OCI-M1 (cell line): ENCODE measurements at regions not wholly inside any gene's neighbourhood (a gene's known extent, or its start where the extent isn't known, plus 50 kb on each side); places are given as distances from the start of the nearest gene placed in this dataset.
A peak's percentile ranks its signal among the peaks of the same experiment; 100 is the strongest.

Source experiments
- DNase-seq: peaks from one replicate; lab custom pipeline; 2025; lab: John Stamatoyannopoulos, UW

DNA sequence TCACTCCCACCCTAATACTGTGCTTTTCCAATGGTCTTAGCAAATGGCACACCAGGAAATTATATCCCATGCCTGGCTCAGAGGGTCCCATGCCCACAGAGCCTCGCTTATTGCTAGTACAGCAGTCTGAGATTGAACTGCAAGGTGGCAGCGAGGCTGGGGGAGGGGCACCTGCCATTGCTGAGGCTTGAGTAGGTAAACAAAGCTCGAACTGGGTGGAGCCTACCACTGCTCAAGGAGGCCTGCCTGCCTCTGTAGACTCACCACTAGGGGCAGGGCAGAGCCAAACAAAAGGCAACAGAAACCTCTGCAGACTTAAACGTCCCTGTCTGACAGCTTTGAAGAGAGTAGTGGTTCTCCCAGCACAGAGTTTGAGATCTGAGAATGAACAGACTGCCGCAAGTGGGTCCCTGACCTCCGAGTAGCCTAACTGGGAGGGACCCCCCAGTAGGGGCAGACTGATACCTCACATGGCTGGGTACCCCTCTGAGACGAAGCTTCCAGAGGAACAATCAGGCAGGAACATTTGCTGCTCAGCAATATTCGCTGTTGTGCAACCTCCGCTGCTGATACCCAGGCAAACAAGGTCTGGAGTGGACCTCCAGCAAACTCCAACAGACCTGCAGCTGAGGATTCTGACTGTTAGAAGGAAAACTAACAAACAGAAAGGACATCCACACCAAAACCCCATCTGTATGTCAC lies 150.7 kb upstream of the FOXA2 start:
- peak; percentile 69 for DNase-seq

DNA sequence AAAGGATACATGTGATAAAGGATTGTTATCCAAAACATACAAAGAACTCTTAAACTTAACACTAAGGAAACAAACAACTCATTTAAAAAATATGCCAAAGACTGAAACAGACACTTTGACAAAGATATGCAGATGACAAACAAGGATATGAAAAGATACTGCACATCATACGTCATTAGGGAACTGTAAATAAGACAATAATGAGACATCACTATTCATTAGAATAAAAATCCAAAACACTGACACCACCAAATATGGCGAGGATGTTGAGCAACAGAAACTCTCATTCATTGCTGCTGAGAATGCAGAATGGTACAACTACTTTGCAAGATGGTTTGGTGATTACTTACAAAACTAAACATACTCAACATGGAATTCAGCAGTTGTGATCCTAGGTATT lies 156.5 kb upstream of the FOXA2 start:
- no peak for DNase-seq

DNA sequence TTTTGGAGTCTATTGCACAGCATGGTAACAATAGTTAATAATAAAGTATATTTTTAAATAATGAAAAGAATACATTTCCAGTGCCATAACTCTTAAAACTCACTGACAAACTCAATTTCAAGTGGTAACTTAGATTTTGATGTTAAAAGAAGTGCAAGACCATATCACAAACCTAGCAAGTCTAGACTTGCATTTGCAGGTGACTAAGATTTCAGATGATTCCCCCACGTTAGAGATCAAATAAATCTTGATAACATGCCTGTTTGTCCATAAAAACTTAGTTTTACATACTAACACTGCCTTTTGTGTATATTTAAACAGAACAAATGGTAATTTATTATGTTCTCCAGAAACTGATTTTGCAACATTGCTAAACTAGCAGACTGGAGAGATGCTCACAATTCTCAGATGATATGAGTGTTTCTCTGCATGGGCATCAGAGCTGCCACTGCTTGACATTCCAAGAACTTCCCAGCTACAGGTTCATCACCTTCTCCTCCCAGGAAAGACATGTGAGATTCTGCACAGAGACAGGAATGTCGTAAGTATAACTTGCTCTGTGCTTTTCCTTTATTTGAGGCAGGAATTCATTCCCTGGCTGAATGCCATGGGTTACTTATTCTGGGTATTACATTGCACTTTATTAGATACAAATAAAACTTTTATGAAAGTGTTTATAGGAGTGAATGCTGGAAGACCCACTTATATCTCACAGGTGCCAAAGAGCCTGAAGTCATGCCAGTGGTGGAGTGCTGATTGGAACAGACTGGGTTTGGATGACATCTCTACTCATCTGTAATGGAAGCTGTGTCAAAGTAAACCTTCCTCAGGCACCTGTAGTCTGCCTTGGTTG lies 160.2 kb upstream of the FOXA2 start:
- no peak for DNase-seq

DNA sequence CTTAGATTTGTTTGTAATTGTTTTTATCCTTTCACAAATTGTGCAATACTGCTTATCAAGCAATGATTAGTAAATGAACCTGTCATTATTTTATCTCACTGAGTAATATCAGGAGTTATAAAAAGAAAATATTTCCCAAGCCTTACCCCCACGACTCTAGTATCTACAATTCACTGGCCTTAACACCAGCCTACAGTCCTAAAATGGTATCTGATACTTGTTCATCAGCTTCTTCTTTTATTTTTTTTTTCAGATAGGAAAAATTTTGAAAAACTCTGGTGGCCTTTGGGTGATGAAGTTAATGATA lies 160.8 kb upstream of the FOXA2 start:
- DNase-seq, result no peak

DNA sequence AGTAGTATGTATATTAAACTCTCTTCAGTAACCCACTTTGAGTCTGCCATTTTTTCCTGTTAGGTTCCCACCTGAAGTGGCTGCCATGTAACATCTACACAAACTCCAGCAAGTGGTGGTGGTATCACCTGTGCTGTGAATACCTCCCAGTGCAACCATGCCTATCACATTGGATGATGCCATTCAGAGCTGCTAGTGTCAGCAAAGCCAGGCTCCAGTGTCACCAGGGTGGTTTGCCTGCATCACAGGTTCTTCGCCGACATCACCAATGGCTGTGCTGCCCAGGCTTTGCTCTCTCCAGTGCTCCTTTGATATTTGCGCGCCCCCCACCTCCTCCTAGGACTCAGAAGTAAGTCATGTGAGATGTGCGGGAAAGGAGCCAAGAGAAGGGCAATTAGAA lies 162.6 kb upstream of the FOXA2 start:
- no peak for DNase-seq

DNA sequence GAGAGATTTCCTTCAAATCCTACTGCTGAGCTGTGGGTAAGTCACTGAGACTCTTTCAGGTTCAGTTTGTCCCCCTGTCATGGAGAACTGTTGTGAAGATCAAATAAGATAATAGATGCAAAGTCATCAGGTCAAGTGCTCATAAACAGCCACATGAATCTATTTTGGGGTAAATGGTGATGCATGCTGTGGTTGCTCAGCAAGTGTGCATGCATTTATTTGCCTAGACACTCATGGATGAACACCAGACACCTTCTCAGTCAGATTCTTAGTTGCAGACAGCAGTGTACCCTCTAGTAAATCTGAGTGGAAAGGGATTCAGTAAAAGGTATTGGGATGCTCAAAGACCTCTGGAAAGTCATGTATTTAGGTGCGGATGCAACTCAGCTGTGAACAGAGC lies 168.0 kb upstream of the FOXA2 start:
- no peak for DNase-seq

DNA sequence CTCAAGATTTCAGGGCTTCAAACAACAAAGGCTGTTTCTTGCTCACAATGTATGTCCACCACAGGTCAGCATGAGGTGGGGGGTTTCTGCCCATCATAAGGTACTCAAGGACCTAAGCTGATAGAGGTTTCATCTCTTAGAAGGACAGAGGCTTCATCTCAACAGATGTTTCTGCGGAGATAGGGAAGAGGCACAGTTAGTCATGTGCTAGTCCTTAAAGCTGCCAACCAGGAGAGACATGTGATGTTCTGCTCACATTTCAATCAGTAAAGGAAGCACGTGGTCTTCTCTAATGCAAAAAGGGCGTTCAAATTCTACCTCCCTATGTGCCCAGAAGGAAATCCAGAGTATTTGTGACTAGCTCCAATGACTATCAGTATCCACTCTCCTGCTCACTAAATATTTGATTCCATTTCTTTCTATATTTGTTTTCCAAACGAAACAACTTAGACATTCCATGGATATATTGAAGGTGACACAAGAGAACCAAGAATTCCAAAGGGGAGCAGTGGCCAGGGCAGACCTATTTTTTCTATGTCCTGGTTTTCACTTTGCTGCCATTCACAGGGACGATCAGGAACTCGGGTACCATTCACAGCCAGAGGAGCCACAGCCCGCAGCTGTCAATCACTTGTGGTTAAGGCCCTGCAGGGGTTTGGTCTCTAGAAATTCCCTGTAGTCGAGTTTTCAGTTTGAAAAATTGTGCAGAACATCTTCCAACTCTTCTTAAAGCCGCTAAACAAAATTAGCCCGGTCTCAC lies 173.2 kb upstream of the FOXA2 start:
- peak; percentile 72 for DNase-seq

DNA sequence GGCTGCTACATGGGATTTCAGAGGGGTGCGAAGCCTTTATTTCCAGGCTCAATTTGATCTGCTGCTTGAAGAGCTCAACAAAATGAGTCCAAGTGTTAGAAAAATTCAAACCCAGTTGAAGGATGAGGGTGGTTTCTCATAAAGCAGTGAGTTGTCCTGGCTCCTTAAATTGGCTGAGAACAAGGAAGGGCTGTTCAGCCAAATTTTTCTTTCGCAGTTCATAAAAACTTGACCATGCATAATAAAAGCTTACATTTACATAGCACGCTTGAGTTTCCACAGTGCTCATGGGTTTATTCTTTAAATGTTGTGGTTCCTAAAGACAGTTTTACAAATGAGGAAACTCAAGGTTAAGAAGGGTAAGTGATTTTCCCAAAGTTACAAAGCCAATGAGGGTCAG lies 174.4 kb upstream of the FOXA2 start:
- no peak for DNase-seq

DNA sequence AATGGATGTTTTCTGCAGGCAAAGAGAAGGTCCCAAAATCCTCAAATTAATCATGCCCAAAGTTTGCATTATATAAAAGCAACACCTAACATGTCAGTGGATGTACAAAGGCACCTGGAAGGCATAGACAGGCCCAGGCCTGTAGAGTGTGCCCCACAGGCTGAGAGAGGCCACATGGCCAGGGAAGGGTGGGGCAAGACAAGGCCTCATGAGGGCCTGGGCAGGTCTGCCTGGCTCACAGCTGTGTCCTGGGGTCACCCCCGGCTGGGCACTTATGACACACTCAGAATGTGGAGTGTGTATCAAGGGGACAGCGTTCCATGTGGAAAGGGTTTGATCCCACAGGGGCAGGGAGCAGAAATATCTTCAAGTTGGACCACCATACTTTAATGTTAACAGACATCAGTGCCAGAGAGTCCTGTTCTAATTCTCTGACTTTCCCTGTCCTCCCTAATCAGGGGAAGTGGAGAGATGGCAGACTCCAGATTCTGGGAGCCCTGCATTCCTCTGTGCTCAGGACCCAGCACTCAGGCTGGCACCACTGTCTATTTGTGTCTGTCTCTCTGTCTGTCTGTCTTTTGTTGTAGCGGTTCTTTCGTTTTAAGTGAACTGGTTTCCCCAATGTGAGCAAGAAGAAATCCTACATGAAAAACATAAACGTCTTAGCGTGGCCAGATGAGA lies 178.3 kb upstream of the FOXA2 start:
- DNase-seq, result no peak

DNA sequence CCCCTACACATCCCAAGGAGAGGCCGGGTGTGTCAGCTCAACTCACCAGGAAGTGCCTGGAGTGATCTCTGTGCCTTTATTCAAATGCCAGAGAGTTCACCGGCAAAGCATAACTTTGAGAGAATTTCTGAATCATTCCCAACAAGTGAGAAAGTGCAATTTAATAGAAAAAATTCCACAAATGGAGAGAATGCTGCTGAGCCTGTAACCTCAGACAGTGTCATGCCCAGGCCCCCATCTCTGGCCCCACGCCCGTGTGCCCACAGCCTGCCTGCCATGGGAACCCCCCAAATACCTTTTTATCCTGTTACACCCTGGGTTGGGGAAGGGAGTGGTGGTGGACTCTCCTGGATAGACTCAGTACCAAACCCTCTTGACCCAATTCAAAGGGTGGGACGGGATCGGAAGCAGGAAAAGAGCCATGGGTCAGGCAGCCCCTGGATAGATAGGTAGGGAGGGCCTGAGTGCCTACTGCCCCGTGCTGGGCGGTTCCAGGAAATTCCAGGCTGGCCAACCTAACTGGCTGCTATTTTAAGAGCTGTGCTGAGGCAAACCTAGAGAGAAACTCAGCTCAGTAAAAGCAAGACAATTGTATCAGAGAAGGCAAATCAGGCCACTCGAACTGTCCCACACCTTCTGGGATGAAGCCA lies 179.0 kb upstream of the FOXA2 start:
- no peak for DNase-seq

DNA sequence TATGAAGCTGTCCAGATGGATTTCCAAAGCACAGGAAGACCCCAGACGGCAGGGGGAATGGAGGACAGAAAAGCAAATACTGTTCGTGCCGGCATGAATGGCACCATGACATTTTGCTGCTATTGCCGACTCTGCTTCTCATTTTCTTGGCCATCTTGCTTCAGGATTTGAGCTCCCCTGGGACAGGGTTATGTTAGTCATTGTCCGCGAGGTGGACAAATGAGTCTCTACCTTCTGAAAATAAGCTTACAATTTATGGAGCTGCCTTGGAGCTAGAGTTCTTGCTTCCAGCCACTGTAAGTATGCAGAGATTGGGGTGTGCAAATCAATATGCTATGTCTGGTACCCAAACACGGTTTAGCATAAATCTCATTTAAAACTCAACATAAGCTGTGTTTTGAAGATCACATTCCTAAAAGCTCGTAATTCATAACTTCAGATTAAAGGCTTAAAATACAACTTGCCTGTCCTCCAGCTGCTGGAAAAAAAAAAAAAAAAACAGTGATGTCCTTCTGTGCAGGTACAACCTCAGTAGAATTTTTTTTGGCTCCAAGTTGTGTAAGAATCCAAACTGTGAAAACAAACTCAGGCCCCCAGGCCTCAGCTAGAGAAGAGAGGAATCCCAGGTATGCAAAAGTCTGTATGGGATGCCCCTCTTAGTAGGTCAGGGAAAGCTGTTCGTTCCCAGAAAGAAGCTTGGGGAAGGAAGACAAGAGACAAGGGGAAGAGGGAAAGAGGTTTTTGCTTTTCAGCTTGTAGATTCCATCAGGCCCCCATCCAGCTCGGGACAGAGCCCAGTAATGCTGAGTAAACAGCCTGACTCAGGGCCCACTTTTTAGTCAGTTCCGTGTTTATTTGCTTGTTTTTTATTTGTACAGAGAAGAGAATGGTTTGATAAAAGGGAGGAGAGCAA lies 184.2 kb upstream of the FOXA2 start:
- no peak for DNase-seq

DNA sequence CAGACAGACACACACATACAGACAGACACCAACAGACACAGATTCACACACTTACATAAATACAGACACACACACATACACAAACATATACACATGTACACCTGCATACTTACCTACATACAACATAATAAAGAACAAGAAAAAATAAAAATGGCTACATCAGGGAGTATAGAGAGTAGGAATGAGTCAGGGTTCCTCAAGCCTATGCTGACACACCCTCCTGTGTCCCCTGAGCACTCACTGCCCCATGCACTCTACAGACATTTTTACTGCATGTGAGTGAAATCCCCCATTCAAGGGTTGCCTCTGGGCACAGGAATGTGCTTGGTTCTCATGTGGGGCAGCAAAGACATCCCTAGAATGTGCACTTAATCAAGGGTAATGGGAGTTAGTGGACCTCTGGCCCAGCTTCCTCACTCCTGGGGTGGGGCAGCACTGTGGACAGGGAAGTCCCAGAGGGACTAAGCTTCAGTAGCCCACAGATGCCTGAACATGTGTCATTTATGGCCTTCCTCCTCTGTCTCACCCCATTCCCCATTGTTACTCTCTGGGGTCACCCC lies 185.9 kb upstream of the FOXA2 start:
- DNase-seq, result no peak

DNA sequence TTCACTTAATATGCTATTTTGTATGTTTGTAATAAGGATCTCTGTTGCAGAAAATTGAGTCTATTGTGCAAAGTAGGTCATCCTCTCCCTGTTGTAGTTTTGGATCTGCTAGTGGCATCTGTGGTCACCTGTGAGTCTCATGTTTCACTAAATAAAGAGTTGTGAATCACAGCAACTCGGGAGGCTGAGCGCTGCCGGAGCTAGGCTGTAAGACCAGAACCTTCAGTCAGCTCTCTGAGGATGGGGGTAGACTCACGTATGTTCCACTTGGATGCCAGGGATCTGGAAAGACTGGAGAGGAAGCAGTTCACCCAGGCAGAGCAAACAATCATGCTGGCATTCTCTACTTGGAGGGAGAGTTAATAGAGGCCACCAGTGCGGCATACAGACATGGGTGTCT lies 187.3 kb upstream of the FOXA2 start:
- no peak for DNase-seq

DNA sequence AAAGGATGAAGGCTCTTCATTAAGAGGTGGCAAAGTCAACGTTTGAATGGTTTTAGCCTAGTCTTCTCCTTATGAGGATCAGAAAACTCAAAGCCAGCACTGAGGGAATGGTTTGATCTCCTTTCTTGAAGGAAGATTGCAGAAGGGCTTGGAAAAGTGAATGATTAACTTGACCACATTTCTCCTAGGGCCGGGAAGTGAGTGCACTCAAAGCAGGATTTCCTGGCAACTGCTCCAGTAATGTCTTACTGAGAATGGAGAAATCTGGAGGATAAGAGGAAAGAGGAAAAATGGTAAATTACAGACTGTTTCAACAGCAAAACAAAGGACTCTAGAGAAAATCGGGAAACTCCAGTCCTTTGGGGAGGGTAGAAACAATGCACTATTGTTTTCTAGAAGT lies 189.0 kb upstream of the FOXA2 start:
- no peak for DNase-seq

DNA sequence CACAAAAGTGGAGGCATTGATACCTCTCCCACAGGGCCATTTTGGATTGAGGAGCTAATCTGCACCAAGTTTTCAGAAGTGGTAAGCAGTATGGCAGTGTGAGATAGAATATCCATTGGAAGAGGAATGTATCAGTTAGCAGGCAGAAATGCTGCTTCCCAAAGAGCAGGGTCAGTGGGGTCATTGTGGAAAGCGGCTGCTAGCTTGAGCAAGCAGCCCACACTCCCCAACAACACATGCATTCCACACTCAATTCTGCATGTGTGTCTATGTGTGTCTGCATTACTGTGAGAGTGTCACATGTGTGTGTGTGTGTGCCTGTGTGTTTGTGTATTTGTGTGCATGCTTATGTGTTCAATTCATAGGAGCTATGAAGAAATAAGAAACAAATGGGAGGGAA lies 190.9 kb upstream of the FOXA2 start:
- no peak for DNase-seq

DNA sequence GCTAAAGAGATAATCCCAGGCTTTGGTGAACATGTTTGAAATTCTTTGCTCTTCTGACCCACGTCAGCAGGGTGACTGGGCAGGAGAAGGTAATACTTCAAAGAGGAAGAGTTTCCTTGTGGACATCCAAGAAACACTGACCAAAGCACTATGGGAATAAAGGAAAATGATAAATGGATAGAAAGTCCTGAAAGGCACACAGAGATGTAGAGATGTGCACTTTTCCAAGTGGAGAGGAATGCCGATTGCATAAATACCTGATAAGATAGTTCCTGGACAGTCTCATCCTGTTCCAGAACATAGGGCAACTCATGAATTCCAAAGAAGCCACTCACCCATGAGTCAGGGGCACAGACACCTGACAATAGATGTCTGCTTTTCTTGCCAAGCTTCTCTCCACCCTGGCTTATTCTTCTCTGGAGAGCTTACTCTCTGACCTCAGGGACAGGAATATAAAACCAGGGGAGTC lies 191.3 kb upstream of the FOXA2 start:
- DNase-seq, result no peak

DNA sequence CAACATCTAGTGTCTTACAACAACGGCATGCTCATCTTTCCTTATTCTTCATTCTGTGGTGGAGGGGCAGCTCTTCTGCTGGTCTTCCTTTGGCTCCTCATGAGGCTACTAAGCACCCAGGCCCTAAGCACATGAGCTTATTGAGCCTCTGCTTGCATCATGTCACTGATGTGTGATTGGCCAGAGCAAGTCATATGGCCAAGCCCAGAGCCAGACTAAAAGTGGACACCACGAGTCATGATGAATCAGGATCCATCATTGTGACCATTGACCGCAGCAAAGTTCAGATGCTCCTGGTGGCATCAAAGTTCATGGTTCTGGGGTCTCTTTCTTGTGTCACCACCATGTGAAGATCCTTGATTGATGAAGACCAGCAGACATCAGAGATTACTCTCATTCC lies 192.0 kb upstream of the FOXA2 start:
- DNase-seq, result no peak

DNA sequence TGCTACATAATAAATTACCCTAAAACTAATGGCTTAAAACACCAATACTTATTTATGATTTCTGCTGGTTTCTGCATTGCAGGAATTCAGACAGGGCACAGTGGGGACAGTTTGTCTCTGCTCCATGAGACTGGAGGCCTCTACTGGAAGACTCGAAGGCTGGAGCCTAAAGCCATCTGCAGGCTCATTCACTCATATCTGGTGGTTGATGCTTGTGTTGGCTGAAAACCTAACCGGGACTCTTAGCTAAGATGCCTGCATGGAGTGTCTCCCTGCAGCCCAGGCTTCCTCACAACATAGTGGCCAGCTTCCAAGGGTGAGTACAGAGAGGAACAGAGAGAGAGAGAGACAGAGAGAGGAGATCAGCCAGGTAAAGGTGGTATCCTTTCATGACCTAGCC lies 195.5 kb upstream of the FOXA2 start:
- no peak for DNase-seq

DNA sequence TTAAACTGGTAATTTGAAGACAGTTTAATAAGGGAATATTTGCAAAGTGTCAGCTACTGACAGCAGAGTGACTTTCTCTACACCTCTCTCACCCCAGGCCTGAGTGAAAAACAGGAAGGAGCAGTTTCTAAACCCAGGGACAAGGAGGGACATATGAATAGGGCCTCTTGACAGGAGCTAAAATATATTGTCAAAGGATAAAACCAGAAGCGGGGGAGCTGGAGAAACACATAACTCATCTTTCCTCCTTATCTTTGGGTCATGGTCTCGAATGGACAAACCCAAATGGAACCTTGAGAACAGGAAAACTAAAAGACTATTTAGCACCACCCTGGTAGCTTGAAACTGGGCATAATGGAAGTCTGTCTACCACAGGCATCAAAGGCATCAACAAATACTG lies 197.5 kb upstream of the FOXA2 start:
- DNase-seq, result no peak

DNA sequence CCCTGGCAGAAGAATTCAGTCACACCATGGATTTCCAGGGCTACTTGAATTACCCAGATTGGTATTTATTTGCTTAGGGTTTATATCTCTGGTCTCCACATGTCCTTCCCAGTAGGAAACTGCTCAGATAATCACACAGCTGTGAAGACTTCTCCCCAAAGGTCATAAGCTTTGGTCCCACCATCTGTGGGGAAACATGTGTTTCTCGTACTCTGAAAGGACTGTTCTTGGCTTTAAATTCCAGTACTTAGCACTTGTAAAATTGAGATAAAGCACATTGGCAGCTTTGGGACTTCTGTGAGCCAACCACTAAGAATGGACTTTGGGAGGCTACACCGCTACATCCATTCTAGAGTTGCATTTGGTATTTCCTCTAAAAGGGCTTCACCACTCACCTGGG lies 205.3 kb upstream of the FOXA2 start:
- DNase-seq, result no peak

DNA sequence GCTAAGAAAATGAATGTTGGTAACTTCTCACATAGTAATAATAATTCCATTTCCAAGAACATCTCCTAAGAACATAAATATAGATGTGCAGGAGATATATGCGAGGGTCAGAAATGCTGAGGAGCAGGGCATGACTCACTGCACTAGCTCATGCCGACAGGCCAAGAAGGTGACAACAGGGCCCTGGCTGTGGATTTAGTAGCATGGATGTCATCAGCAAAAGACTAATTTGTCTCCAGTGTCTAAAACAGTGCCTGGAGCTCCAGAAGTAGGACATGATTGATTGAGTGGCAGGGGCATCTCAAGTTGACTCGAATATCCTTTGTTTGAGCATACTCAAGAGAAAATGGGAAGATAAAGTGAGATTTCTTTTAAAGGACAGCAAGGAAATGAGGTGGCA lies 207.0 kb upstream of the FOXA2 start:
- no peak for DNase-seq
